ENCODE measurements at regions not wholly inside any gene's neighbourhood (a gene's known extent, or its start where the extent isn't known, plus 50 kb on each side); places are given as distances from the start of the nearest gene placed in this dataset.
"Not testable (repeated sequence)": the region's sequence is repeated elsewhere in the genome, so short reads cannot be mapped to it uniquely, and the experiment has no call there.

- no peak for DNase-seq
Measured at GRCh38 chr9:104980039-104980654, 52.2 kb upstream of the ABCA1 start.

GRCh38 chr9:104981543-104982129 lies 53.7 kb upstream of the ABCA1 start:
- no peak for DNase-seq

- no peak for DNase-seq
Measured at GRCh38 chr9:104982543-104982942, 54.6 kb upstream of the ABCA1 start.

- DNase-seq: no peak
Measured at GRCh38 chr9:104983491-104983890, 55.5 kb upstream of the ABCA1 start.

GRCh38 chr9:104984121-104984520 lies 56.2 kb upstream of the ABCA1 start:
- DNase-seq: no peak

- no peak for DNase-seq
Measured at GRCh38 chr9:104984542-104984941, 56.6 kb upstream of the ABCA1 start.

- DNase-seq: no peak
Measured at GRCh38 chr9:104984948-104985347, 57.0 kb upstream of the ABCA1 start.

GRCh38 chr9:104986096-104986495 lies 58.1 kb upstream of the ABCA1 start:
- no peak for DNase-seq

- no peak for DNase-seq
Measured at GRCh38 chr9:104987743-104988142, 59.8 kb upstream of the ABCA1 start.

- no peak for DNase-seq
Measured at GRCh38 chr9:104988539-104988938, 60.6 kb upstream of the ABCA1 start.

- DNase-seq: peak; percentile 80
Measured at GRCh38 chr9:104991144-104991953, 63.4 kb upstream of the ABCA1 start.

- DNase-seq: peak; percentile 33
Measured at GRCh38 chr9:104992659-104993058, 64.7 kb upstream of the ABCA1 start.

GRCh38 chr9:104993291-104993963 lies 65.5 kb upstream of the ABCA1 start:
- peak; percentile 73 for DNase-seq

GRCh38 chr9:104997536-104997935 lies 69.6 kb upstream of the ABCA1 start:
- no peak for DNase-seq

GRCh38 chr9:104999136-104999535 lies 71.2 kb upstream of the ABCA1 start:
- DNase-seq: no peak

GRCh38 chr9:105000529-105000928 lies 72.6 kb upstream of the ABCA1 start:
- DNase-seq: not testable (repeated sequence)

- no peak for DNase-seq
Measured at GRCh38 chr9:105004466-105005090, 76.6 kb upstream of the ABCA1 start.

GRCh38 chr9:105005186-105005585 lies 77.2 kb upstream of the ABCA1 start:
- DNase-seq: no peak

GRCh38 chr9:105006514-105006913 lies 78.6 kb upstream of the ABCA1 start:
- DNase-seq: no peak

GRCh38 chr9:105007143-105007542 lies 79.2 kb upstream of the ABCA1 start:
- peak; percentile 15 for DNase-seq

GRCh38 chr9:105010089-105010488 lies 82.1 kb upstream of the ABCA1 start:
- DNase-seq: not testable (repeated sequence)

GRCh38 chr9:105021917-105022316 lies 94.0 kb upstream of the ABCA1 start:
- no peak for DNase-seq

- DNase-seq: not testable (repeated sequence)
Measured at GRCh38 chr9:105022545-105022944, 94.6 kb upstream of the ABCA1 start.
